Stimulated activated CD4-positive, alpha-beta T cell treated with anti-CD3 and anti-CD28 coated beads, Interleukin-1b, Interleukin-23, amount 100 ng/mL, for 1 hour (primary cell): ENCODE measurements at regions not wholly inside any gene's neighbourhood (a gene's known extent, or its start where the extent isn't known, plus 50 kb on each side); places are given as distances from the start of the nearest gene placed in this dataset.
A peak's percentile ranks its signal among the peaks of the same experiment; 100 is the strongest.

ENCODE experiments used
- DNase-seq, 2 donors: peaks; one replicate each; pipeline ENCODE4 v3.0.0-alpha.2; 2020; ENCODE audit warnings: low read depth in 2 of 2

DNA sequence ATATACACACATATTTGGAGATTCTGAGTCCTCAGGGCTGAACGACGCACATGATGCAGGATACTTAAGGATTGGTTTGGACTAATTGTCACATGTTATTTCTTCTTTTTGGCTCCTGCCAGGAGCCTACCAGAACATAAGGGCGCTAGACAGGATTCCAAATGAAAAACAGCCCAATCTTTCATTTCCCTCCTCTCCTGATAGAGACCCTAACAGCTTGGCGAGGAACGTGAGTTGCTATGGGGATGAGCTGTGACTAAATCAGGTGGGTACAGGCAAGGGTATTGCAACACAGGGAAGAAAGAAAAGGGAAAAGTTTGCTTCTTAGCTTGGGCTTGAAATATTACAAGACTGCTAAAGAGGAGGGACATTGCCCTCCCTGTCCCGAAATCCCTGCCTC lies 109.9 kb downstream of the AIPL1 start:
- no peak for DNase-seq

DNA sequence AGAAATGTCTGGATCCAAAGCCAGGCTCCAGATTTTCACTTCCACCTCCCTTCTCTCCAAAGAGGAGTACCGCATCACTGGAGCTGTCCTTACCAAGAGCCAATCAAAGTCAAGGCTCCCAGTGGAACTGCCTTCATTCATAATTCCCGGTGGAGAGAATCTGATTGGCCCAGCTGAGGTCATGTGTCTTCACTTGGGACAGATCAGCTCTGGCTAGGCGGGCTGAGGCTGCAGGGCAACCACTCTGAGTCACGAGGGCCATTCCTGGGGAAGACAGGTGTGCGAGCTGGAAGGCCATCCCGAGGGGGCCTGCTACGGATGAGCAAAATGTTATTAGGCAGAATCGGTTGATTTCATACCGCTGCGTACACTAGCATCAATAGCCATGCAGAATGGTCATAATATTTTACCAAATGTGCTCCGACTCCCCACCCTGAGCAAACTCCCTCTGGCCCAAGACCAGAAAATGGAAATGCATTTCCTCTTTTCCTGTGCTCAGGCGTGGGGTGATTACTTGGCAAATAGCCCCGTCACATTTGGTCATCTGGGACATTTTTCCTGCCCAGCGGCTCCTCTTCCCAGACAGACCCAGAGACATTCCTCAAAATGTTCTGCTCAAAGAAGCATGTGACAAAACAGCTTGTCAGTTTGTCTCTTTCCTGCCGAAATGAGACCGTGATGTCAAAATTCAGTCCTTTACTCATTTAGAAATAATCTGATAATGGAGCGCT lies 111.1 kb downstream of the AIPL1 start:
- no peak for DNase-seq

DNA sequence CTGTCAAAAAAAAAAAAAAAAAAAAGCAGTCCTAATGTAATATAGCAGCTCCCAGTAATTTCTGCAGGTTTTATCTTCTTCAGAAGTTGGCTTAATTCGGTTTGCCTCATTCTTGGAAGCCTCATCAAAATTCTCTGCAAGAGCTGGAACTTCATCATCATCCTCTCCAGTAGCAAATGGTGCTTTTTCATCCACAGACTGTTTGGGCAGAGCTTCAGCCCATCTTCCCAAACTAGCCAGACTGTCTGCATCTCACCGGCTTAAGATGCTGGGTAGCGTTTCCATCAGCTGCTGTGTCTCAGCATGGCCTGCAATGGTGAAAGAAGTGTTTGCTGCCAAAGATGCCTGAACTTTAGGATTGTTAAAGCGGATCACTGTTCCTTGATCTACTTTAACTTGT lies 112.6 kb downstream of the AIPL1 start:
- DNase-seq: no peak

DNA sequence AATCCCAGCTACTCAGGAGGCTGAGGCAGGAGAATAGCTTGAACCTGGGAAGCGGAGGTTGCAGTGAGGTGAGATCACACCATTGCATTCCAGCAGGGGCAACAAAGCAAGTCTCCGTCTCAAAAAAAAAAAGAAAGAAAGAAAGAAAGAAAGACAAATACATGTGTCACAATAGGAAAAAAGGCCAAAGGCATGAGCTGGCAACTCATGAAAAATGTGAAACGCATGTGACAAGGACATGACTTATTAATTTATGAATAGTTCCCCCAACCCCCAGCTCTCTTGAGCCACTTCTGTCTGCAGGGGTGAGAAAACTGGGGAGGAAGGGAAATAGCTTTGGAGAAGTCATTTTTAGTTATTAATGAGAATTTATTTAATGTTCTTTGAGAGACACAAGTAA lies 120.6 kb downstream of the AIPL1 start:
- no peak for DNase-seq

DNA sequence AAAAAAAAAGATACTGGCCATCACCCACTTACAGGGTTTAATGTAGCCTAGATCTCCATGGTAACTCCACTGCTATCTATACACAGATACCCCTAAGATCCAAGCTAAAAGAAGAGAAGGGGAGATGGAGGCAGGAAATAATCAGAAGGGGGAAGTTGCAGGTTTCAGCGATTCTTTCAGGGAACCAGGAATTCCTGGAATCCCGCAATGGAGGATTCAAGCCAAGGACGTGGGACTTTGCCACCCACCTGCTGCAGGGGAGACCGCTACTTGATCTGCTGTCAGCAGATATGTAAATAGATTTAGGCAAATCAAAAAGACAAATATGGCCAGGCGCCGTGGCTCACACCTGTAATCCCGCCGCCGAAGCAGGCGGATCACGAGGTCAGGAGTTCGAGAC lies 121.1 kb downstream of the AIPL1 start:
- DNase-seq: no peak

DNA sequence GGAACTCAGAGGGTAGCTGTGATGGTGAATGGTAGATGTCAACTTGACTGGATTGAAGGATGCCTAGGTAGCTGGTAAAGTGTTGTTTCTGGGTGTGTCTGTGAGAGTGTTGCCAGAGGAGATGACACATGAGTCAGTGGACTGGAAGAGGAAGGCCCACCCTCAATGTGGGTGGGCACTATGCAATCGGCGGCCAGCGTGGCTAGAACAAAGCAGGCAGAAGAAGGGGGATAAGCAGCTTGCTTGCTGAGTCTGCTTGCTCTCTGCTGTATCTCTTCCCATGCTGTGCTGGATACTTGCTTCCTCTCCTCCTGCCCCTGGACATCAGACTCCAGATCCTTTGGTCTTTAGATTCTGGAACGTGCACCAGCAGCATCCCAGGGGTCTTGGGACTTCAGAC lies 128.1 kb downstream of the AIPL1 start:
- DNase-seq: no peak

DNA sequence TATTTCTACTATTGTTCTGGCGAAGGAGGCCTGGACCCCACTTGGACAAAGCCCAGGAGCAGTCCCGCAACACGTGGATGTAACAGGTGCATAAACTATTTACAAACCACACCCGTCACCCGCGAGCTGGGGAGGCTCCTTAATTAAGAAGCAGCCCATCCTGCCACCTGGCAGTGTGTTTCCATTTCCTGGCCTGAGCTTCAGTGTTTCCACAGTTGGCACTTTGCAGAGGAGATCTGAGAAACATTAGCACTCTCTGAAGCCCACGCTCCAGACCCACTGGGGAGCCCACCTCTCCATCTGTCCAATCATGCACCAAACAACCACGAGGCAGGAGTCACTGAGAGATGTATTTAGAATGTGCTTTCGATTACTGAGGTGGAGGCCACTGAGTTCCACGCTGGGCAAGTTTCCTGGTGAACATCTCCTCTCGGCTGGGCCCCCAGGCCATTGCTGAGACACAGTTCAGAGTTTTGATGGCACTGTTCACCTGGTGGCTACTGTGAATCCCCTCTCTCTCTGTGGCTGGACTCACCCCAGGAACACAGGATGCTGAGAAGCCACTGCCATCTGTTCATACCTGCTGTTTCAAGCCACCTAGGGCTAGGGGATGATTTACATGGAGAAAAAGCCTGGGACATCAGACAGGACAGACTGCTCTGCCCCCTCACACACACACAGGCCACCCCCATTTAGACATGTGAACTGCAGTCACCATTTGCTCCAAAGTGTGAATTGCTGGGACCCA lies 129.1 kb downstream of the AIPL1 start:
- DNase-seq: no peak

DNA sequence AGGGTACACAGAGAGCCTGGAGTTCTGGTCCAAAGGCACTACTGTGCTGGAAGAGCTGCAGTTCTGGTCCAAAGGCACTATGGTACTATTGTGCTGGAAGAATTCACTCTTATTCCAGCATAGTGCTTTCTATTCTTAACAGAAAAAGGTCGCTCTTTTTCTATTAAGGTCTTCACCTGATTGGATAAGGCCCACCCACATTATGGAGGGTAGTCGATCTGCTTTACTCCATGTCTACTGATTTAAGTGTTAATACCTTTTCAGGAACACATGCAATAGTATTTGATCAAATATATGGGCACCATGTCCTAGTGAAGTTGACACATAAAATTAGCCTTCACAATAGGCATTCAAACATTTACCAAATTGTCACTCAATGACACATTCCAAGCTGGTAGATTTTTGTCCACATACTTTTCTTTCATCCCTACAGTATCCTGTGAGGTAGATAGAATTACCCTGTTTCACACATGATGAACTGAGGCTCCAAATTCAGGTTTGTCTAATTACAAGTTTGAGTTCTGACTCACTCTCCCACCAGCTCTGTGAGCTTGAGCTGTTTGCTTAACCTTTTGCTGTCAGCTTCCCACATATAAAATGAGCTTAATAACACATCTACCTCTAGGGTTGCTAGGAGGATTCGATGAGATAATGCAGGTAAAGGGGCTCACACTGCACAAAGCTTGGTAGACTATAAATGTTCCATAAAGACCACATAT lies 129.9 kb downstream of the AIPL1 start:
- DNase-seq: no peak

DNA sequence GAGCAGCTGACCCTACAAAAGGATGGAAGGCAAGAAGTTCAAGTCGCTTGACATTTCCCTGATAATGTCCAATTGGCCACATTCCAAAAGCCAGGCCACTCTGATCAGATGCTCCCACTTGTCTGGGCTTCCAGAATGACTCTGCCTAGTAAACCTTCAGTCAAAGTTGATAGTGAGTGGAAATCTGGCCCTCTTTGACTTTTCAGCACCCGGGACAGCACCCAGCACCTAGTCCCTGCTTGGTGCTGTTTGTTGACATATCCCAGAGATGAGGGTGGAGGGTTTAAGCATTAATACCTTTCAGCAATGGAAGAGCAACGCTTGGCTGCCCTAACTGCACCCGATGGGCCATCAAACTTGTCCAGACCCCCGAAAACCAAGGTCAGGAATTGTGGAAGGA lies 131.3 kb downstream of the AIPL1 start:
- no peak for DNase-seq

DNA sequence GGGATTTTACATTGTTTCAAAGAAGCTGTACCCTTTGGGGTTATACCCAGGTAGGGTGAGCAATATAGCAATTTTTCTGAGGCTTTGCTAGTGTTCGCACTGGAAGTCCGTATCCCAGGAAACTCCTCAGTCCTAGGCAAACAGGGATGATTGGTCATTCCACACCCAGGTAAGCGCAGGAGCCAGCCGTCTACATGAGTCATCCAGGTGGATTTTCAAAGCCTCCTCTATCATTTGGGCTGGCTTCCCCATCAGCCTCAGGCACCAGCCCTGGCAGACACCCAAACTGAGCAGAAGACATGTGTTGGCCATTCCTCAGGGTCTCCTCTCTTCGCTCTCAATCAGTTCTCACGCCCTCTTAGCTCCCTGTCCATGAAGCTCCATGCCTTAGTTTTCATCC lies 135.6 kb downstream of the AIPL1 start:
- no peak for DNase-seq

DNA sequence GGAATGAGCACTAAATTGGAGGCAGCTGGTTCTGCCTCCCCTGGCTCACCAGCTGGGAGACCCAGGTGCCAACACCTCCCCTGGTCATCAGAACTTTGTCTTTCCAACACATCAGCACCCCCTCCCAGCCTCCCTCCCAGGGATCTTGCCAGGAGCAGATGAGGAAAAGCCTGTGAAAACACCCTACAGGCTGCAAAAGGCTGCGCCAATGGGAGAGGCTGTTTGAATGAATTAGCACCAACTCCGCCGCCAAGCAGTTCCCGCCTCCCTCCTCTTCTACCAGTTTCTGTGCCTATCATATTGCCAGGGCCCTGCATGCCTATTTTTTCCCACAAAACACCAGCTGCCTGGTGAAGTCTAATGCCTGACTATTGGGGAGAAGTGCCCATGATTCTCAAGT lies 137.0 kb downstream of the AIPL1 start:
- no peak for DNase-seq

DNA sequence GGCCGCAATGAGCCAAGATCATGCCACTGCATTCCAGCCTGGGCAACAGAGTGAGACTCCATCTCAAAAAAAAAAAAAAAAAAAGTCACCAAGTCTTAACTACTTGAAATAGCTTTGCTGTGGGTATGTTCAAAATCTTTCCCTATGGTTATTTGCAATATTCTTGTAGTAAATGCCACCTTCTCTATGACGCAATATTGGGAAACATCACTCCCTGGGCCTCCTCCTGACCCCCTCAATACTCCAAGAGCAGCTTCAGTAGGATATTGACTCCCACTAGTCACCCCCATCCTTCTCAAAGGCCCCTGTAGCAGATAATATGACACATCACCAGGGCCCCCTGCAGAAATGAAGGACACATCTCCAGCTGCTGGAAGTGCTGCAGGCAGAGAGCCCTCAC lies 137.8 kb downstream of the AIPL1 start:
- DNase-seq: no peak

DNA sequence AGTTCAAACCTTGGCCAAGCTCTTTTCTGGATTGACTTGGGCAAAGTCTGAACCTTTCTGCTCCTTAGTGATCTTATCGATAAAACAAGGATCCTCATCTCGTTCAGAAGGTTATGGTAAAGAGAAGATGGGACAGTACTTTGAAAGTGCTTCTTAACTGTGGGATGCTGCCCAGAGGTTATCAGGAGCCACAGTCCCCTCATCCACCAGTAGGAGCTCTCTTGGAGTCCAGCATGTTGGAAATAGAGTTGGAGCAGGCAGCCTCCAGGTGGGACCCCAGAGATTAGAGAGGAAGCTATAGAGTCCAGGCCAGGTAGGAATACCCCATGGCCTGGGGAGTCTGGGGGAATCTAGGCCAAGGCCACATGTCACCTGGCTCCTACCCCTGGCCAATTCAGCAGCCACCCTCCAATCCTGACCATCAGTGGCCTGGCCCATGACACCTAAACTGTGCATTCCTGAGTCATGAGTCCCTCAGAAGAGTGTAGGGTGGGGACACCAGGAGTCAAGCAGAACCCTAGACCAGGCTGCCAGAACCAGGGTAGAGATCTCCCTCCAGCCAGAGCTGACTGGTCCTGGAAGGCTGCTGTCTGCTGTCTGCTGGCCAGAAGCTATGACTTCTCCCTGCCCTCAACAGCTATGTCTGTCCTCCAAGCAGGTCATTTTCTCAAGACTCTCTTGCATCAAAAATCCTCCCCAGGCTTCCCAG lies 144.3 kb downstream of the AIPL1 start:
- DNase-seq: no peak

DNA sequence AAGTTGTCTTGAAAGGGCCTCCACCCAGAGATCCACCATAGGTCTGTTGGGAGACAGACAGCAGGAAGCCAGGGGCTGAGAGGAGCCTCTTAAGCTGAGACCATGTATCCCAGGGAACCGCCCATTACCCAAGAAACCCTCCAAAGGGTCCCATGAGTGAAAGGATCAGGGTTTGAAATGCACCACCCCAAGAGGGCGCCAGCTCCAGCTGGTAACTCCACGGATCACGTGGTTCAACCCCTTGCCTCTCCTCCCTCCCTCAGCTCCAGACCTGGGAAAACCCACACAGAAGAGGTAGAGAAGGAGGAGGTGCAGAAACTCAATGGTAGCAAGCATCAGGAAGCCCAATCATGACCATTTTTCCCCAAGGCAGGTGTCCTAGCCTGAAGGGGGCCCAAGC lies 148.7 kb downstream of the AIPL1 start:
- no peak for DNase-seq

DNA sequence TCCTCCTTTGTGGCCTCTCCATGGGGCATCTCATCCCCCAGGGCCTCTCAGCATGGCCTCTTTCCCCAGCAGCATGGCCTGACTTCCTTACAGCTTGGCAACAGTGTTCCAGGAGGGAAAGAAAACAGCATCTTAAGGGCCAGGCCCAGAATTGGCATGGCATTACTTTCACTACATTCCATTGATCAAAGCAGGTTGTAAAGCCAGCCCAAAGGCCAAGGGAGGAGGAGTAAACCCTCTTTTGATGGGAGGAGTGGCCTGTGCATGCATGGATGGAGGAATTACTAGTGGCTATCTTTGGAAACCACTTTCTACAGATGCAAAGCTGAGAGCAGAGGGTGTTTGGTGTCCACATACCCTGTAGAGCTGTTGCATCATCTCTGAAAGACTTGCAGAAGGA lies 149.4 kb downstream of the AIPL1 start:
- DNase-seq: no peak

DNA sequence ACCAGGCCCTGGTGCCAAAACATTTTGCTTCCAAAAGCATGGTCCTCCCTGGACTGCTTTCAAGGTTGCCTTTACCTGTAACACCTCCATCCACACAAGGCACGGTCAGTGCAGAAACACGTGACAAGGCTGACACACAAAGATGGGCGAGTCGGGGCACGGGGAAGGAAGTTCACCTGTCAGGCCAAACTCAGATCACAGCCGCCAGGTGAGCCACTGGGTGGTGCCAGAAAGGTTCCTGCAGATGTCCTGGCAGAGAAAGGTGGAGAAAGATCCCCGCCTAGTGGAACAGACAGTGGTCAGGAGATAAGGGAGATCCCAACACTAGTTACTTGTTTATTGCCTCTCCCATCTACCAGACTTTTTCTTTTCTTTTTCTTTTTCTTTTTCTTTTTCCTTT lies 155.3 kb downstream of the AIPL1 start:
- DNase-seq: no peak

DNA sequence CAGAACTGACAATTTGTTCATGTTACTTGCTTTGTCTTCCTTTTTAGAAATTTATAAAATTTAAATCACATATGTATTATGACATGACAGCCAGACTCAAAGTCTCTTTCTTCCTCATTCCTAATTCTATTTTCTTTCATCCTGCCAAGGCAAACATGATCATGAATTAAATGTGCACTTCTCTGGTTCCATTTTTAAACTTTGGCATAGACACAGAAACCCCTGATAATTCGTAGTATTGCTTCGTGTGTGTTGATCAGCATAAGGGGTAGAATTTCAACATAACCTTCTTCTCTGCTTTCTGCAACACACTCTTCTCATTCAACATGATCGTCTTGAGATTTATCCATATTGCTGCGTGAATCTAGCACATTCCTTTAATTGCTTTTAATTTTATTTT lies 156.5 kb downstream of the AIPL1 start:
- DNase-seq: no peak

DNA sequence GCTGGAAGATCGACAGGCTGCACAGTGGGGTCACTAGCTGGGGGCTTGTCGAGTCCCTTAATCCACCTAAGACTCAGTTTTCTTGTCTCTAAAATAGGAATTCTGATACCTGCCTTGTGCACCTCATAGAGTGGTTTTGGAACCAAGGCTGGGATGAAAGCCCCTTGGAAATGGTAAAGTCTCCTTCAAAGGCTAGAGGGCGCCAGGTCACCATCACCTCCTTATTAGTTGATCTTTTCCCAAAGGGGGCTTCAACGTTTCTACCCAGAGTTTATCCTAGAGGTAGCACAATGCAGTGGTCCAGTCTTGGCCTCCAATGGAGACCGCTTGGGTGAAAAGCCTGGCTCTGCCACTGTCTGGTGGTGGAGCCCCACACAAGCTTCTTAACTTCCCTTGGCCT lies 158.2 kb downstream of the AIPL1 start:
- DNase-seq: no peak

DNA sequence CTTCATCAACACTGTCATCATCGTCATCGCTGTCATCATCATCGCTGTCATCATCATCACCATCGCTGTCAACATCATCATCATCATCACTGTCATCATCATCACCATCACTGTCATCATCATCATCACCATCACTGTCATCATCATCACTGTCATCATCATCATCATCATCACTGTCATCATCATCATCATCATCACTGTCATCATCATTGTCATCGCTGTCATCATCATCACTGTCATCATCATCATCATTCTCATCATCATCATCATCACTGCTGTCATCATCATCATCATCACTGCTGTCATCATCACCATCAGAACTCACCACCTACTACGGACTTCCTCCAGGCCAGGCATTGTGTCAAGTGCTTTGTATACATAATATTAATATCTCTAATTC lies 160.6 kb downstream of the AIPL1 start:
- no peak for DNase-seq

DNA sequence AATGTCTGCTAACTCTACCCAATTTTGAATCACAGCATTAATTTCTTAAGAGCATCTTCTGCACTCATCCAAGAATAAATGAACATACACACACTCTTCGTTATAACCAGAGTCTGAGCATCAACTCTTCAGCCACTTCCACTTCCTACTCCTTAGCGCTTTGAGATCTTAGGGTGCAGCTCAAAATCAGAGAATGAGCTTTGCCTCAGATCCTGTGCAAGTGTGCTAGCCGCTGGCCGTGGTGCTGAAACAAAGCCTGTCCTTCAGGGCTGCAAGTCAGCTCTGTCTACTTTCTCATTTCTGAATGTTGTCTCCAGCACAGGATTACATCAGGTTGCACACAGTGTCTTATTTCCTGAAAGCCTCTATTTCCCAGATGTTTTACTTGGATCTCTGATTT lies 165.4 kb downstream of the AIPL1 start:
- DNase-seq: peak in 1 of 2 donors; percentile 1

DNA sequence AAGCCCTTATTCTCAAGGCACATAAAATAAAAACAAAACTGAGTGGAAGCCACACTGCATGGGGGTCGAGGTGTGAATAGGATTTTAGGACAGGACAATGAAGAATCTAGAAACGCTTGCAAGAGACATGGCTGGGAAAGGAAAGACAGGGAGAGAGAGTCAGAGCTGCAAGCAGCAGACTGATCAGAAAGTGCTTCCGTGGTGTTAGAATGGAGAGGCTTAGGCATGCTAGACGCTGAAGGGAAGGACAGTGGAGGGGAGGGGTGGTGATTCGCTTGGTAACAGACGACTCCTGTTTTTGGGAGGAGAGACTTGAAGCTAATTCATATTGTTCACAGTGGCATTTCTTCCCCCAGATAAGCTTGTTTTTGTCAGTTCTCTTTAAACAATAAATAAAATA lies 173.5 kb downstream of the AIPL1 start:
- no peak for DNase-seq

DNA sequence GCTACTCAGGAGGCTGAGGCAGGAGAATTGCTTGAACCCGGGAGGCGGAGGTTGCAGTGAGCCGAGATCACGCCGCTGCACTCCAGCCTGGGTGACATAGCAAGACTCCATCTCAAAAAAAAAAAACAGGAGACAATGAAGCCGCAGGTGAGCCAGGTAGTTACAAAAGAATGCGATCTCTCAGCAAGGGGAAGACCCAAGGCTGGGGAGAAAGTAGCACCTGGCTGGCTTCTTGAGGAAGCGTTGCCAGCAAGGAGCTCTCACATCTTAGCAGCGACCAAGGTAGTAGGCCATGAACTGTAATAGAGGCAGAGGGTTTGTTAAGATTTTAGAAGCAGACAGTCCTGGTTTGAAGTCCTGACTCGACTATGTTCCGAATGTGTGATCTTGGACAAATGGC lies 175.0 kb downstream of the AIPL1 start:
- no peak for DNase-seq
